DOHH2 (cell line): ENCODE measurements at regions not wholly inside any gene's neighbourhood (a gene's known extent, or its start where the extent isn't known, plus 50 kb on each side); places are given as distances from the start of the nearest gene placed in this dataset.

Experiments
- EZH2phosphoT487 ChIP-seq: fragments of 200-600 bp; sonication (generic); IDR thresholded peaks from 2 replicates; pipeline ENCODE4 v1.6.1; 2017; ENCODE audit warnings: borderline replicate concordance, mild to moderate bottlenecking, antibody characterized with exemption, low read length, moderate library complexity, mixed read lengths
- TF ChIP-seq, protein P1 (sequence below): fragments of 200-600 bp; sonication (generic); IDR thresholded peaks from one replicate; pipeline ENCODE4 v1.5.1; 2014; ENCODE audit warnings: antibody characterized with exemption, mild to moderate bottlenecking, low read depth, low read length; ENCODE audit not compliant: poor library complexity, severe bottlenecking

DNA sequence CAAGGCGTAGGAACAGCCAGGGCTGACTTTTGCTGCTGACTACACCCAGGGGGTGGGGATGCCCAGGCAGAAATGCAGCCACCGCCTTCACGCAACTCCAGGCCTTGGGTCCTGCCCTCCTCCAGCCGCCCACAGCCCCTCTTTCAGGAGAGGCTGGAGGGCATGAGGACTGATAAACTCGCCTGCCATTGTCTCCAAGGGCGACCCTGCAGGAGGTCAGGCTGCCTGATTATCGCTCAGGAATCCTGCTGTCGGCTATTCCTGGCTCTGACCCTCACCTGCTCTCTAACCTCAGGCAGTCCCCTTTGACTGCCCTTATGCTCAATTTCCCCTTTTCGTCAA is 62.0 kb upstream of the HDDC2 start:
- TF ChIP-seq, protein P1, sequence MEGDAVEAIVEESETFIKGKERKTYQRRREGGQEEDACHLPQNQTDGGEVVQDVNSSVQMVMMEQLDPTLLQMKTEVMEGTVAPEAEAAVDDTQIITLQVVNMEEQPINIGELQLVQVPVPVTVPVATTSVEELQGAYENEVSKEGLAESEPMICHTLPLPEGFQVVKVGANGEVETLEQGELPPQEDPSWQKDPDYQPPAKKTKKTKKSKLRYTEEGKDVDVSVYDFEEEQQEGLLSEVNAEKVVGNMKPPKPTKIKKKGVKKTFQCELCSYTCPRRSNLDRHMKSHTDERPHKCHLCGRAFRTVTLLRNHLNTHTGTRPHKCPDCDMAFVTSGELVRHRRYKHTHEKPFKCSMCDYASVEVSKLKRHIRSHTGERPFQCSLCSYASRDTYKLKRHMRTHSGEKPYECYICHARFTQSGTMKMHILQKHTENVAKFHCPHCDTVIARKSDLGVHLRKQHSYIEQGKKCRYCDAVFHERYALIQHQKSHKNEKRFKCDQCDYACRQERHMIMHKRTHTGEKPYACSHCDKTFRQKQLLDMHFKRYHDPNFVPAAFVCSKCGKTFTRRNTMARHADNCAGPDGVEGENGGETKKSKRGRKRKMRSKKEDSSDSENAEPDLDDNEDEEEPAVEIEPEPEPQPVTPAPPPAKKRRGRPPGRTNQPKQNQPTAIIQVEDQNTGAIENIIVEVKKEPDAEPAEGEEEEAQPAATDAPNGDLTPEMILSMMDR = no peak
- no peak for TF ChIP-seq EZH2phosphoT487
